Activated B cell treated with CpG ODN at 0.5 μM for 24 hours (primary cell): ENCODE measurements at regions not wholly inside any gene's neighbourhood (a gene's known extent, or its start where the extent isn't known, plus 50 kb on each side); places are given as distances from the start of the nearest gene placed in this dataset.

Experiments used
- ATAC-seq: fragments of 200-7000 bp; cut with Tn5 transposase; one replicate; pipeline ENCODE4 v1.10.0; 2021; ENCODE audit warnings: low read depth, mild to moderate bottlenecking, moderate library complexity
- CTCF ChIA-PET: fragments of 350-600 bp; sonication (Branson Sonifier 250); formaldehyde crosslinking; loops from one replicate; lab custom pipeline; 2021; ENCODE audit warnings: antibody characterized with exemption; lab: Charles Lee
- POLR2A ChIA-PET: fragments of 350-600 bp; sonication (Branson Sonifier 250); formaldehyde crosslinking; loops from one replicate; lab custom pipeline; 2021; ENCODE audit warnings: antibody characterized with exemption; lab: Charles Lee
- DNase-seq: peaks from one replicate; pipeline ENCODE4 v3.0.0; 2022
- H3K27ac Mint-ChIP-seq: one replicate; pipeline ENCODE4 v1.8.0; 2020; ENCODE audit warnings: mixed read lengths
- H3K27me3 Mint-ChIP-seq: one replicate; pipeline ENCODE4 v1.8.0; 2021; ENCODE audit warnings: mixed read lengths
- H3K36me3 Mint-ChIP-seq: one replicate; pipeline ENCODE4 v1.8.0; 2021; ENCODE audit warnings: low read depth, mixed read lengths
- H3K4me1 Mint-ChIP-seq: one replicate; pipeline ENCODE4 v1.8.0; 2021; ENCODE audit warnings: mixed read lengths
- H3K4me3 Mint-ChIP-seq: one replicate; pipeline ENCODE4 v1.8.0; 2020; ENCODE audit warnings: mild to moderate bottlenecking, mixed read lengths
- H3K9me3 Mint-ChIP-seq: one replicate; pipeline ENCODE4 v1.8.0; 2020; ENCODE audit warnings: mixed read lengths
- intact Hi-C: fragments of 100-400 bp; cut with micrococcal nuclease; formaldehyde crosslinking; loops from one replicate; pipeline ENCODE4 v1.15.1; 2024
- TF ChIP-seq, protein P1 (sequence below): fragments of 200-600 bp; IDR thresholded peaks from one replicate; pipeline ENCODE4 v1.8.0; 2022; ENCODE audit warnings: antibody characterized with exemption, mild to moderate bottlenecking

DNA sequence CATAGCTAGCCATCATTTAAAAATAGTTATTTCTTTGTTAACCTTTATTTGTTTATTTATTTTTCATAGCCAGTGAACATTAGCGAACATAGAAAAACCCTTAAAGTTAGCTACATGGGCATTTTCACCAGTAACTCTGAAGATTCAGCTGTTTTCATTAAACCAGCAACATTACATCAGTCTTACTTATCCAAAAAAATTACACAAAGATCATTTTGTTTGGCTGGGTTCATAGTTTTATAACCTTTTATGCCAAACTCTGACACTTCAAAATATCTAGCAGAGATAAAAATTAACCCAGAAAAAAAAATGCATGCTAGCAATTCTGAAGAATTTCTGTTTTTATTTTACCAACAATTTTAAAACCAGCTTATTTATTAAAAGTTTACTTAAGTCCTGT is 784.1 kb downstream of the PCDH18 start:
- H3K9me3 Mint-ChIP-seq: peaks cover 8% of the 10 kb centered on the region
- H3K27me3 Mint-ChIP-seq: no peaks in the 10 kb centered on the region
- DNase-seq (no peak), ATAC-seq (no peak)
- no peaks in the 10 kb centered on the region for H3K36me3 Mint-ChIP-seq
- H3K4me1 Mint-ChIP-seq: no peaks in the 10 kb centered on the region
- H3K4me3 Mint-ChIP-seq: no peak overlapping the region
- intact Hi-C loops: no loop called here
- ChIA-PET POLR2A (no interaction called here), CTCF (no interaction called here)
- no peak overlapping the region for H3K27ac Mint-ChIP-seq
- TF ChIP-seq, protein P1, sequence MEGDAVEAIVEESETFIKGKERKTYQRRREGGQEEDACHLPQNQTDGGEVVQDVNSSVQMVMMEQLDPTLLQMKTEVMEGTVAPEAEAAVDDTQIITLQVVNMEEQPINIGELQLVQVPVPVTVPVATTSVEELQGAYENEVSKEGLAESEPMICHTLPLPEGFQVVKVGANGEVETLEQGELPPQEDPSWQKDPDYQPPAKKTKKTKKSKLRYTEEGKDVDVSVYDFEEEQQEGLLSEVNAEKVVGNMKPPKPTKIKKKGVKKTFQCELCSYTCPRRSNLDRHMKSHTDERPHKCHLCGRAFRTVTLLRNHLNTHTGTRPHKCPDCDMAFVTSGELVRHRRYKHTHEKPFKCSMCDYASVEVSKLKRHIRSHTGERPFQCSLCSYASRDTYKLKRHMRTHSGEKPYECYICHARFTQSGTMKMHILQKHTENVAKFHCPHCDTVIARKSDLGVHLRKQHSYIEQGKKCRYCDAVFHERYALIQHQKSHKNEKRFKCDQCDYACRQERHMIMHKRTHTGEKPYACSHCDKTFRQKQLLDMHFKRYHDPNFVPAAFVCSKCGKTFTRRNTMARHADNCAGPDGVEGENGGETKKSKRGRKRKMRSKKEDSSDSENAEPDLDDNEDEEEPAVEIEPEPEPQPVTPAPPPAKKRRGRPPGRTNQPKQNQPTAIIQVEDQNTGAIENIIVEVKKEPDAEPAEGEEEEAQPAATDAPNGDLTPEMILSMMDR: no peak

- H3K27me3 Mint-ChIP-seq: no peaks in the 10 kb centered on the region
- CTCF ChIA-PET: no interaction called here
- TF ChIP-seq, protein P1: no peak
- DNase-seq (no peak), ATAC-seq (no peak)
- H3K36me3 Mint-ChIP-seq: no peaks in the 10 kb centered on the region
- H3K4me1 Mint-ChIP-seq: no peaks in the 10 kb centered on the region
- H3K9me3 Mint-ChIP-seq: peaks cover 12% of the 10 kb centered on the region
- intact Hi-C loops: no loop called here
- POLR2A ChIA-PET: no interaction called here
- no peak overlapping the region for H3K27ac Mint-ChIP-seq
- no peak overlapping the region for H3K4me3 Mint-ChIP-seq
Observed at GRCh38 chr4:136743238-136743637, 789.1 kb downstream of the PCDH18 start.

GRCh38 chr4:136742333-136742732 is 790.0 kb downstream of the PCDH18 start:
- Mint-ChIP-seq H3K27me3 (no peaks in the 10 kb centered on the region), H3K4me1 (no peaks in the 10 kb centered on the region), H3K9me3 (peaks cover 12% of the 10 kb centered on the region), H3K4me3 (no peak overlapping the region), H3K27ac (no peak overlapping the region), H3K36me3 (no peaks in the 10 kb centered on the region)
- ATAC-seq (no peak), DNase-seq (no peak)
- ChIA-PET CTCF (no interaction called here), POLR2A (no interaction called here)
- TF ChIP-seq, protein P1: no peak
- intact Hi-C loops: no loop called here

DNA sequence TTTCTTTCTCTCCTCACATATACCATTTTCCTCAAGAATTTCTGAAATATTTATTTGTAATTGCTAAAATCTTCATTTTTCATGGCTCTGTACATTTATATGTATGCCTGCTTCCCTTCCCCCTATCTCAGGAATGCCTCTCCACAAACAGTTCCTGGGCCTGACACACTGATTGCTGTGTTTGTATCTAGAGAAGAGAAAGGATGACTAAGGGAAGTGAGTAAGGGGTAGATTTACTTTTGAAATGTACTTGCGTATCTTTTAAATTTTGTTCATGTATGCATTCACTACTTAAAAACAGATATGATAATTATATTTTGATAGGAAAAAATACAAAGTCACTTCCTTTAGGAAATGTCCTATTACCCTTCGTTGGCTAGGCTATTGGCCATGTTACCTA is 790.8 kb downstream of the PCDH18 start:
- ATAC-seq: no peak
- intact Hi-C loops: no loop called here
- TF ChIP-seq, protein P1: no peak
- no peak for DNase-seq
- H3K36me3 Mint-ChIP-seq: no peaks in the 10 kb centered on the region
- H3K4me3 Mint-ChIP-seq: no peak overlapping the region
- ChIA-PET POLR2A (no interaction called here), CTCF (no interaction called here)
- no peaks in the 10 kb centered on the region for H3K27me3 Mint-ChIP-seq
- H3K9me3 Mint-ChIP-seq: peaks cover 12% of the 10 kb centered on the region
- no peaks in the 10 kb centered on the region for H3K4me1 Mint-ChIP-seq
- no peak overlapping the region for H3K27ac Mint-ChIP-seq

DNA sequence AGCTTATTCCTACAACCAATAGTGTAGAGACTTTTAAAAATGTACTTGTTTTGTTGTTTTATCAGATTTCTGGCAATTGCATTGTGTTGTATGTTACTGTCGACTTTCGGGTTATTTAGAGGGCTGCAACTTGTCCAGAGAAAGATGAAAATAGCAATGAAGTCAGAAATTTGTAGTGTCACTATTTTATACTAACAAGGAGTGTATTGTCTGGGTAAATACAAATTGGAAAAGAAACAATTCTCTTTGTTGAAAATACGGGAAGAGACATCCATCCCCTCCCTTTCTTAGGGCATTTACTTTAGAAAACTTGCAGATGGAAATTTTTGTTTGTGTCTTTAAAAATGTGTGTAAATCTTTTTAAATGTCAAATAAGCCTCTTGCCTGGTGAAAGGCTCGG is 792.0 kb downstream of the PCDH18 start:
- H3K27ac Mint-ChIP-seq: no peak overlapping the region
- ChIA-PET CTCF (no interaction called here), POLR2A (no interaction called here)
- no peak for DNase-seq
- no peak overlapping the region for H3K4me3 Mint-ChIP-seq
- no peak for ATAC-seq
- TF ChIP-seq, protein P1: no peak
- intact Hi-C loops: no loop called here
- no peaks in the 10 kb centered on the region for H3K36me3 Mint-ChIP-seq
- H3K27me3 Mint-ChIP-seq: no peaks in the 10 kb centered on the region
- no peaks in the 10 kb centered on the region for H3K4me1 Mint-ChIP-seq
- H3K9me3 Mint-ChIP-seq: peaks cover 12% of the 10 kb centered on the region
